GM21786 (cell line): ENCODE measurements at regions not wholly inside any gene's neighbourhood (a gene's known extent, or its start where the extent isn't known, plus 50 kb on each side); places are given as distances from the start of the nearest gene placed in this dataset.

ENCODE experiments used
- ATAC-seq: cut with Tn5 transposase; IDR thresholded peaks from one replicate; pipeline ENCODE4 v1.9.1; 2021; ENCODE audit not compliant: unreplicated experiment

GRCh38 chr14:58782011-58782410 is 144.2 kb downstream of the DACT1 start:
- no peak for ATAC-seq

GRCh38 chr14:58783792-58784511 is 146.2 kb downstream of the DACT1 start:
- no peak for ATAC-seq

- ATAC-seq, result no peak
Observed at GRCh38 chr14:58784931-58785330, 147.2 kb downstream of the DACT1 start.

GRCh38 chr14:58785701-58786100 is 147.9 kb downstream of the DACT1 start:
- no peak for ATAC-seq

- no peak for ATAC-seq
Observed at GRCh38 chr14:58787592-58787991, 149.8 kb downstream of the DACT1 start.

GRCh38 chr14:58788655-58789503 is 151.1 kb downstream of the DACT1 start:
- ATAC-seq, result no peak

- no peak for ATAC-seq
Observed at GRCh38 chr14:58789736-58790135, 152.0 kb downstream of the DACT1 start.

GRCh38 chr14:58792416-58792815 is 154.7 kb downstream of the DACT1 start:
- ATAC-seq, result no peak

GRCh38 chr14:58793131-58793740 is 155.5 kb downstream of the DACT1 start:
- ATAC-seq, result no peak

GRCh38 chr14:58794993-58795762 is 157.4 kb downstream of the DACT1 start:
- ATAC-seq, result no peak

GRCh38 chr14:58796242-58797009 is 158.7 kb downstream of the DACT1 start:
- ATAC-seq, result no peak

GRCh38 chr14:58797010-58797429 is 159.3 kb downstream of the DACT1 start:
- peak; percentile 78 for ATAC-seq

- no peak for ATAC-seq
Observed at GRCh38 chr14:58798173-58798572, 160.4 kb downstream of the DACT1 start.

- ATAC-seq, result no peak
Observed at GRCh38 chr14:58801086-58801485, 163.3 kb downstream of the DACT1 start.

- no peak for ATAC-seq
Observed at GRCh38 chr14:58805057-58805456, 167.3 kb downstream of the DACT1 start.

GRCh38 chr14:58805605-58806409 is 168.0 kb downstream of the DACT1 start:
- no peak for ATAC-seq

GRCh38 chr14:58807191-58807590 is 169.4 kb downstream of the DACT1 start:
- ATAC-seq, result no peak

GRCh38 chr14:58808828-58809227 is 171.1 kb downstream of the DACT1 start:
- no peak for ATAC-seq

GRCh38 chr14:58809520-58809919 is 171.8 kb downstream of the DACT1 start:
- ATAC-seq, result no peak
